Adrenal gland (tissue), 5 donors: ENCODE measurements at regions not wholly inside any gene's neighbourhood (a gene's known extent, or its start where the extent isn't known, plus 50 kb on each side); places are given as distances from the start of the nearest gene placed in this dataset.

ENCODE experiments used
- CTCF ChIP-seq, 6 experiments: fragments of 450-650 bp in 4 of 6; fragments of 200-600 bp in 2 of 6; sonication (generic) in 1 of 6; IDR thresholded peaks; 1 replicate in 5 of 6; 2 replicates in 1 of 6; pipeline versions ENCODE4 v1.5.1 to v1.8.0; 2016 to 2021; ENCODE audit warnings: antibody characterized with exemption in 6 of 6, mild to moderate bottlenecking in 2 of 6, moderate library complexity in 1 of 6
- POLR2A ChIP-seq, 2 donors: fragments of 450-650 bp; IDR thresholded peaks; one replicate each; pipeline ENCODE4 v1.6.1; 2017; ENCODE audit warnings: antibody characterized with exemption in 2 of 2, mild to moderate bottlenecking in 2 of 2, moderate library complexity in 1 of 2
- donor health status: DM: no; HTN: no; CAD: no.

GRCh38 chr14:97944380-97944779 lies 1147.2 kb downstream of the VRK1 start:
- no peak for TF ChIP-seq CTCF (IDR thresholded peaks at IDR 0.05)
- TF ChIP-seq POLR2A (IDR thresholded peaks at IDR 0.05): no peak
